Lower leg skin (tissue), 4 donors: ENCODE measurements at regions not wholly inside any gene's neighbourhood (a gene's known extent, or its start where the extent isn't known, plus 50 kb on each side); places are given as distances from the start of the nearest gene placed in this dataset.
"Not testable (repeated sequence)": the region's sequence is repeated elsewhere in the genome, so short reads cannot be mapped to it uniquely, and the experiment has no call there.

Experiments used
- DNase-seq, 2 donors: peaks; one replicate each; pipeline ENCODE4 v3.0.0-alpha.2; 2019; ENCODE audit warnings: low spot score in 2 of 2
- H3K4me3 ChIP-seq: fragments of 200-600 bp; sonication (generic); 2 replicates; pipeline ENCODE4 v1.5.1; 2017; ENCODE audit warnings: mild to moderate bottlenecking, low read depth; ENCODE audit not compliant: poor library complexity, severe bottlenecking
- CTCF ChIP-seq, 3 donors: fragments of 450-650 bp; IDR thresholded peaks; one replicate each; pipeline ENCODE4 v1.5.1; 2016; ENCODE audit warnings: antibody characterized with exemption in 3 of 3, mild to moderate bottlenecking in 3 of 3, moderate library complexity in 2 of 3
- POLR2A ChIP-seq, 2 donors: fragments of 450-650 bp; IDR thresholded peaks; one replicate each; pipeline ENCODE4 v1.6.1; 2016 to 2017; ENCODE audit warnings: antibody characterized with exemption in 2 of 2, mild to moderate bottlenecking in 1 of 2, moderate library complexity in 1 of 2
- WGBS, 2 donors: methylation state at CpG; one replicate each; pipeline ENCODE4 v1.1.5; 2018; 5-methylcytosine and 5-hydroxymethylcytosine counted together
- intact Hi-C: fragments of 100-400 bp; cut with DNase I; formaldehyde crosslinking; loops from one replicate; pipeline ENCODE4 v1.15.0; 2023; ENCODE audit warnings: low total_unique reads

- 78 to 84% methylated on average over 4 of the region's 4 CpGs for WGBS, 2 donors
- no peak for DNase-seq
- intact Hi-C loops = no loop called here
- no peak overlapping the region for H3K4me3 ChIP-seq
- TF ChIP-seq CTCF (IDR thresholded peaks at IDR 0.05) (no peak), POLR2A (IDR thresholded peaks at IDR 0.05) (no peak)
These were observed 90.9 kb upstream of the NRBF2 start for GRCh38 chr10:63042256-63042655.

- WGBS, 2 donors = 90 to 96% methylated on average over 12 to 27 of the region's 42 CpGs
These were observed 99.4 kb upstream of the NRBF2 start for GRCh38 chr10:63033616-63034185.

GRCh38 chr10:63030536-63030935 is 102.6 kb upstream of the NRBF2 start:
- H3K4me3 ChIP-seq = no peak overlapping the region
- no peak for TF ChIP-seq CTCF (IDR thresholded peaks at IDR 0.05)
- TF ChIP-seq POLR2A (IDR thresholded peaks at IDR 0.05) = no peak
- DNase-seq = no peak
- intact Hi-C loops = no loop called here
- 47 to 56% methylated on average over 4 of the region's 4 CpGs for WGBS, 2 donors

More at GRCh38 chr10:63033616-63034185, 99.4 kb upstream of the NRBF2 start:
- intact Hi-C loops, DNase-seq, H3K4me3 ChIP-seq: not testable (repeated sequence)

GRCh38 chr10:63027531-63027930 is 105.6 kb upstream of the NRBF2 start:
- DNase-seq = no peak
- WGBS, 2 donors = 82 to 83% methylated on average over 6 of the region's 6 CpGs
- no peak overlapping the region for H3K4me3 ChIP-seq
- no peak for TF ChIP-seq POLR2A (IDR thresholded peaks at IDR 0.05)
- no peak for TF ChIP-seq CTCF (IDR thresholded peaks at IDR 0.05)
- intact Hi-C loops = no loop called here

GRCh38 chr10:63021225-63021624 is 111.9 kb upstream of the NRBF2 start:
- H3K4me3 ChIP-seq = no peak overlapping the region
- WGBS, 2 donors = 94 to 97% methylated on average over 1 of the region's 1 CpG
- no peak for DNase-seq
- intact Hi-C loops = no loop called here
- TF ChIP-seq POLR2A (IDR thresholded peaks at IDR 0.05) (no peak), CTCF (IDR thresholded peaks at IDR 0.05) (no peak)

GRCh38 chr10:63013755-63014154 is 119.4 kb upstream of the NRBF2 start:
- intact Hi-C loops = no loop called here
- no peak for TF ChIP-seq CTCF (IDR thresholded peaks at IDR 0.05)
- WGBS, 2 donors = 52 to 92% methylated on average over 1 of the region's 1 CpG
- H3K4me3 ChIP-seq = no peak overlapping the region
- DNase-seq = no peak
